Gastroesophageal sphincter (tissue), 4 donors: ENCODE measurements at regions not wholly inside any gene's neighbourhood (a gene's known extent, or its start where the extent isn't known, plus 50 kb on each side); places are given as distances from the start of the nearest gene placed in this dataset.

ENCODE experiments used
- ATAC-seq: fragments of 150-250 bp; one replicate; pipeline ENCODE4 v1.9.1; 2016; ENCODE audit warnings: mild to moderate bottlenecking, moderate library complexity
- H3K27ac ChIP-seq, 4 donors: fragments of 200-600 bp; sonication (generic) in 3 of 4; 1 replicate in 3 of 4; 2 replicates in 1 of 4; pipeline ENCODE4 v1.5.1; 2016 to 2019
- H3K27me3 ChIP-seq: fragments of 200-600 bp; sonication (generic); one replicate; pipeline ENCODE4 v1.5.1; 2019
- H3K36me3 ChIP-seq, 2 donors: fragments of 200-600 bp; sonication (generic); one replicate each; pipeline ENCODE4 v1.5.1; 2019; ENCODE audit warnings: control low read depth in 1 of 2
- H3K4me1 ChIP-seq, 3 donors: fragments of 200-600 bp; sonication (generic); 1 replicate in 2 of 3; 2 replicates in 1 of 3; pipeline ENCODE4 v1.5.1; 2016 to 2019; ENCODE audit warnings: control low read depth in 2 of 3
- H3K4me3 ChIP-seq, 2 donors: fragments of 200-600 bp; sonication (generic); one replicate each; pipeline ENCODE4 v1.5.1; 2019; ENCODE audit warnings: mild to moderate bottlenecking in 1 of 2, moderate library complexity in 1 of 2
- H3K9me3 ChIP-seq, 3 donors: fragments of 200-600 bp; sonication (generic); one replicate each; pipeline ENCODE4 v1.5.1; 2017 to 2019; ENCODE audit warnings: control low read depth in 2 of 3
- CTCF ChIP-seq, 4 experiments: fragments of 200-600 bp in 2 of 4; fragments of 450-650 bp in 2 of 4; sonication (generic) in 1 of 4; IDR thresholded peaks; one replicate each; pipeline ENCODE4 v1.5.1; 2017 to 2019; ENCODE audit warnings: antibody characterized with exemption in 4 of 4, mild to moderate bottlenecking in 2 of 4, moderate library complexity in 2 of 4
- EP300 ChIP-seq: sonication (generic); formaldehyde crosslinking; IDR thresholded peaks from one replicate; pipeline ENCODE4 v1.6.1; 2017; ENCODE audit warnings: antibody characterized with exemption, mild to moderate bottlenecking
- POLR2A ChIP-seq, 2 donors: fragments of 450-650 bp; IDR thresholded peaks; one replicate each; pipeline ENCODE4 v1.6.1; 2017; ENCODE audit warnings: antibody characterized with exemption in 2 of 2, mild to moderate bottlenecking in 2 of 2, moderate library complexity in 1 of 2
- POLR2AphosphoS5 ChIP-seq: sonication (generic); formaldehyde crosslinking; IDR thresholded peaks from one replicate; pipeline ENCODE4 v1.6.1; 2017; ENCODE audit warnings: antibody characterized with exemption
- WGBS, 2 donors: methylation state at CpG; one replicate each; pipeline ENCODE4 v1.1.5; 2018; ENCODE audit warnings: low coverage in 1 of 2; 5-methylcytosine and 5-hydroxymethylcytosine counted together

DNA sequence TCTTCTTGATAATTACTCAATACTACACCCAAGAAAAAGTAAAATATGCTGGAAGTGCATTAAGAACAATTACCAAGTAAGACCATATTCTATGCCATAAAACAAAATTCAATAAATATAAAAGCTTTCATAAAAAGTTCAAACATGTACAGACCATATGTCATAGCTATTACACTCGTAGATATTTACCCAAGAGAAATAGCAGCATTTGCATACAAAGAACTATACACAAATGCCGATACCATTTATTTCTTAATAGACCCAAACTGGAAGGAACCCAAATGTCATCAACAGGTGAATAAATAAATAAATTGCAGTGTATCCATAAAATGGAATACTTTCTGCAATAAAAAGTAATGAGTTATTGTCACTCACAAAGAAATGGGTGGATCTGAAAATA is 78.3 kb upstream of the SLC16A7 start:
- TF ChIP-seq POLR2A (IDR thresholded peaks at IDR 0.05): no peak
- TF ChIP-seq EP300: no peak
- TF ChIP-seq CTCF (IDR thresholded peaks at IDR 0.05): no peak
- 71 to 94% methylated on average over 2 of the region's 2 CpGs for WGBS, 2 donors
- ATAC-seq: no peak
- H3K4me1 ChIP-seq: no peaks in the 10 kb centered on the region
- no peak overlapping the region for H3K27ac ChIP-seq
- no peaks in the 10 kb centered on the region for H3K27me3 ChIP-seq
- H3K4me3 ChIP-seq: no peak overlapping the region
- H3K36me3 ChIP-seq: no peaks in the 10 kb centered on the region
- H3K9me3 ChIP-seq: no peaks in the 10 kb centered on the region

DNA sequence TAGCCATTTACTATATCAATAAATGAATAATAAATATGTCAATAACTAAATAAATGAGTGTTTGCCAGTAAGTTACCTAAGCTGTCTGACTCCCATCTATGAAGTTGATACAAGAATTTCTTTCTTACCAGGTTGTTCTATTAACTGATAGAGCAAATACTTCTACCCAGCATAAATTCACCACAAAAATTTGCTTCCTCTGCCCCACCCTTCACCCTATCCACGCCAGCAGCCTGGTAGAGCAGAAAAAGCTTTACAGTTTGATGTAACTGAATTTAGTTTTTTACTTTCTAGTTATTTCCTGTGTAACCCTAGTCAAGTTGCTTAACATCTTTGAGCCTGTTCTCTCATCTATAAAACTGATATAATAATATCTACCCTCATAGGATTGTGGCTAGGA is 94.9 kb upstream of the SLC16A7 start:
- no peaks in the 10 kb centered on the region for H3K4me1 ChIP-seq
- 73 to 87% methylated on average over 1 of the region's 1 CpG for WGBS, 2 donors
- H3K27me3 ChIP-seq: no peaks in the 10 kb centered on the region
- no peak for ATAC-seq
- H3K9me3 ChIP-seq: no peaks in the 10 kb centered on the region
- TF ChIP-seq CTCF (IDR thresholded peaks at IDR 0.05): no peak
- no peak for TF ChIP-seq EP300
- TF ChIP-seq POLR2AphosphoS5: no peak
- TF ChIP-seq POLR2A (IDR thresholded peaks at IDR 0.05): no peak
- no peaks in the 10 kb centered on the region for H3K36me3 ChIP-seq
- no peak overlapping the region for H3K27ac ChIP-seq
- H3K4me3 ChIP-seq: no peak overlapping the region

- Histone ChIP-seq H3K9me3 (no peaks in the 10 kb centered on the region), H3K4me1 (no peaks in the 10 kb centered on the region), H3K36me3 (no peaks in the 10 kb centered on the region), H3K27ac (no peak overlapping the region), H3K27me3 (no peaks in the 10 kb centered on the region), H3K4me3 (no peak overlapping the region)
- 89% methylated on average over 1 of the region's 1 CpG for WGBS, 2 donors
- no peak for TF ChIP-seq EP300
- TF ChIP-seq POLR2AphosphoS5: no peak
- TF ChIP-seq CTCF (IDR thresholded peaks at IDR 0.05): no peak
- no peak for TF ChIP-seq POLR2A (IDR thresholded peaks at IDR 0.05)
- no peak for ATAC-seq
Measured at GRCh38 chr12:59500335-59500734, 95.5 kb upstream of the SLC16A7 start.

GRCh38 chr12:59499774-59500173 is 96.1 kb upstream of the SLC16A7 start:
- ATAC-seq: no peak
- 71% methylated on average over 1 of the region's 1 CpG; no CpG with 5 or more reads in 1 of the 2 donors for WGBS, 2 donors
- no peak overlapping the region for H3K4me3 ChIP-seq
- no peak overlapping the region for H3K27ac ChIP-seq
- H3K9me3 ChIP-seq: no peaks in the 10 kb centered on the region
- no peaks in the 10 kb centered on the region for H3K27me3 ChIP-seq
- H3K4me1 ChIP-seq: no peaks in the 10 kb centered on the region
- H3K36me3 ChIP-seq: no peaks in the 10 kb centered on the region
- TF ChIP-seq POLR2AphosphoS5 (no peak), POLR2A (IDR thresholded peaks at IDR 0.05) (no peak)

GRCh38 chr12:59494617-59495016 is 101.2 kb upstream of the SLC16A7 start:
- no peak for ATAC-seq
- H3K36me3 ChIP-seq: no peaks in the 10 kb centered on the region
- no peak overlapping the region for H3K27ac ChIP-seq
- no peaks in the 10 kb centered on the region for H3K27me3 ChIP-seq
- H3K4me3 ChIP-seq: no peak overlapping the region
- no peaks in the 10 kb centered on the region for H3K9me3 ChIP-seq
- TF ChIP-seq EP300 (no peak), POLR2A (IDR thresholded peaks at IDR 0.05) (no peak), POLR2AphosphoS5 (no peak), CTCF (IDR thresholded peaks at IDR 0.05) (no peak)
- no peaks in the 10 kb centered on the region for H3K4me1 ChIP-seq

DNA sequence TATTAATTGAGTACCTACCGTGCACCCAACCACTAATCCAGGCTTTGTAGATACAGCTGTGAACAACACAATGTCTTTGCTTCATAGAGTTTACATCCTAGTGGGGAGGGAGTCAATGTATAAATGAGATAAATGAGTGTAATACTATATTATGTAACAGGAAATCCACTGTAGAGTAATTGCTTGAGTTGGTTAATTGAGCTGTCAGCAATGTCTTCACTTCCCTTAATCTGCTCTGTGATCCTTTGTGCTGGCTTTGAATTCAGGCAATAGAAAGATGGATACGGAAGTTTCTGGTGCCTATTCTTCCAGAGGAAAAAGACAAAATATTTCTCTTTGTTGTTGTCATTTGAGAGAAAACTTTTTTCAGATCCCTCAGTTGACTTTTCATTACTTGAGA is 104.0 kb upstream of the SLC16A7 start:
- Histone ChIP-seq H3K4me1 (no peaks in the 10 kb centered on the region), H3K27me3 (no peaks in the 10 kb centered on the region), H3K9me3 (no peaks in the 10 kb centered on the region), H3K27ac (no peak overlapping the region), H3K4me3 (no peak overlapping the region), H3K36me3 (no peaks in the 10 kb centered on the region)
- WGBS, 2 donors: 54 to 79% methylated on average over 2 of the region's 2 CpGs
- ATAC-seq: no peak
- TF ChIP-seq EP300 (no peak), CTCF (IDR thresholded peaks at IDR 0.05) (no peak), POLR2AphosphoS5 (no peak), POLR2A (IDR thresholded peaks at IDR 0.05) (no peak)
